A204.1 (cell line): ENCODE measurements at regions not wholly inside any gene's neighbourhood (a gene's known extent, or its start where the extent isn't known, plus 50 kb on each side); places are given as distances from the start of the nearest gene placed in this dataset.

Source experiments
- FAIRE-seq: peaks from 2 replicates; lab custom pipeline; 2012; peaks lifted over from hg19 to GRCh38; lab: Jason Lieb, UNC

GRCh38 chr19:32122258-32122657, 223.2 kb upstream of the ZNF507 start:
- no peak for FAIRE-seq

DNA sequence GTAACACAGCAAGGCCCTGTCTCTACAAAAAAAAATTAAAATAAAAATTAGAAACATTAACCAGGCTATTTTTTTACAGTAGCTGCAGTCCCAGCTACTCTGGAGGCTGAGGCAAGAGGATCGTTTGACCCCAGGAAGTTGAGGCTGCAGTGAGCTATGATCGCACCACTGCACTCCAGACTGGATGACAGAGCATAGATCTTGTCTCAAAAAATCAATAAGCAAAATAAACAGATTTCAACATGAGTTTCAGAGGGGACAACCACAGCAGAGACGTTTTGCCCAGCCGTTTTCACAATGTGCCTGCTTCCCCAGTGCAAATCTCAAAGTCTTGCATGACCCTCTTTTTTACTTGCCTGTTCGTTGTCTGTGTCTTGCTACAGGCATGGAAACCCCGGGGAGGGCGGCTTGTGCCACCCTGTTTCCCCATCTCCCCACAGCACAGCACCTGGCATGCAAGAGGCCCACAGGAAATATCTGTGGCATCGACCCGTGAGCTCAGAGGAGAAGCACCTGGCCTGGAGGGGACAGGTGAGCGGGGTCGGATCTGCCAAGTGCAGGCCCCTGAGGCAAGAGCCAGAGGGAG, 222.0 kb upstream of the ZNF507 start:
- FAIRE-seq = no peak

DNA sequence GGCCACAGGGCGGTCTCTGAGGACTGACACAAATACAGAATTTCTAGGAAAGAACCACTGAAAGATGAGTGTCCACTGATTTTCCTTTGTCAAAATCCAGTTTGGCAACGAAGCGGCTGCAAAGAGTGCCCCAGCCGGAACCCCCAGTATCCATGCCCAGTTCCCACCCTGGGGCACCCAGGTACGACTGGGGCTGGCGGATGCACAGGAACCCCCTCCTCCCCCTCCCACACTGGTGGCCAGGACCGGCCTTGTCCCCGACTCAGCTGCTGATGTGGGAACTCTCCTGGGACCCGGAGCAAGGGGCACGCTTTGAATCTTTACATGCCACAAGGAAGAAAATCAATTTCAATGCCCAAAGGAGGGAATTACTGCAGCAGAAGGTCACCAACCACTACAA, 220.8 kb upstream of the ZNF507 start:
- FAIRE-seq = no peak

GRCh38 chr19:32129141-32129540, 216.3 kb upstream of the ZNF507 start:
- no peak for FAIRE-seq

DNA sequence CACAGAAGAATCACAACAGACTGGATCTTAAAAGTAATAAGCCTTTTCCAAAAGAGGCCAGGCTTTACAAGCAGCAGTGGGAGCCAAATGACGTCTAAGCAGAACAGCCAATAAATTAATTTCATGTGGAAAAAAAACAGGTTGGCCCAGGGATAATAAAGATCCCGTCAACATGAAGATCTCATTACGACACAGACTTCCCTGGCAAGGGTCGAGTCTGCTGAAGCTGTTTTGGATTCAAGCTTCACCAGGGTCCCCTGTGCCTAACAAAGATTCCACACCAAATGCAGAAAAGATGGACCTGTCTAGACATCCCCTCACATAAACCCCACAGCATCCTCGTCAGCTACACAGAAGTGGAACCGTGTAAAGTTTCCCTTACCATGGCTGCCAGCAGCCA, 215.1 kb upstream of the ZNF507 start:
- FAIRE-seq = no peak

GRCh38 chr19:32131005-32131404, 214.4 kb upstream of the ZNF507 start:
- FAIRE-seq = no peak

DNA sequence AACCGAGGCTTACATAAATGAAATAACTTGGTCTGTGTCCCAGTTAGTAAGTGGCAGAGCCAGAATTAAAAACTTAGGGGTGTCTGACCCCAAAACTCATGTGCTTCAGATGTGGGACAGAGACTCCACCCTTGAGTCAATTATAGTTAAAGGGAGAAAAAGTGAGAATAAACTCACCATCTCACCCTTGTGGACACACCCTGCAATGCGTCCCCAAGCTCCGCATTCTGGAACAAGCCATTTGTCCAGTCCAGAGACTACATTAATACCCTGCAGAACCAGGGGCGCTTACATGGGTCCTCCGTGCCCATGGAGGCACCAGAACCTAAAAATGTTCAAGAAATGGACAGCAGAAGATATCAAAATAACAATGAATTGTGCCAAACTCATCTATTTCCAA, 207.0 kb upstream of the ZNF507 start:
- no peak for FAIRE-seq

GRCh38 chr19:32141840-32142511, 203.4 kb upstream of the ZNF507 start:
- no peak for FAIRE-seq

GRCh38 chr19:32146664-32147063, 198.7 kb upstream of the ZNF507 start:
- FAIRE-seq = no peak

DNA sequence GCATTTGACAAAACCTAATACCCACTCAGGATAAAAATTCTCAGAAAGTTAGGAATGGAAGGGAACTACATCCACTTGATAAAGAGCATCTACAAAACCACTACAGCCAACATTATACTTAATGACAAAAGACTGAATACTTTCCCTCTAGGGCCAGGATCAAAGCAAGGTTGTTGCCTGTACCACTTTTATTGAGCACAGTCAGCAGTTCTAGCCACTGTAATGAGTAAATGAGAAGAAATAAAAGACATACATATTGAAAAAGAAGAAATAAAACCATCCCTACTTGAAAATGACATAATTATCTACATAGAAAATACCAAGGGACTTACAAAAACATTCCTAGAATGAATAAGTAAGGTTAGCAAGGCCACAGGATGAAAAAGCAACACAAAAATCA, 194.8 kb upstream of the ZNF507 start:
- no peak for FAIRE-seq

- peak; percentile 11 for FAIRE-seq
These were observed 191.0 kb upstream of the ZNF507 start for GRCh38 chr19:32154418-32154817.

GRCh38 chr19:32164384-32164992, 180.9 kb upstream of the ZNF507 start:
- no peak for FAIRE-seq

GRCh38 chr19:32165141-32165540, 180.3 kb upstream of the ZNF507 start:
- no peak for FAIRE-seq

GRCh38 chr19:32165750-32166149, 179.7 kb upstream of the ZNF507 start:
- no peak for FAIRE-seq

- FAIRE-seq = no peak
These were observed 179.2 kb upstream of the ZNF507 start for GRCh38 chr19:32166238-32166637.

GRCh38 chr19:32168111-32168510, 177.3 kb upstream of the ZNF507 start:
- FAIRE-seq = no peak

DNA sequence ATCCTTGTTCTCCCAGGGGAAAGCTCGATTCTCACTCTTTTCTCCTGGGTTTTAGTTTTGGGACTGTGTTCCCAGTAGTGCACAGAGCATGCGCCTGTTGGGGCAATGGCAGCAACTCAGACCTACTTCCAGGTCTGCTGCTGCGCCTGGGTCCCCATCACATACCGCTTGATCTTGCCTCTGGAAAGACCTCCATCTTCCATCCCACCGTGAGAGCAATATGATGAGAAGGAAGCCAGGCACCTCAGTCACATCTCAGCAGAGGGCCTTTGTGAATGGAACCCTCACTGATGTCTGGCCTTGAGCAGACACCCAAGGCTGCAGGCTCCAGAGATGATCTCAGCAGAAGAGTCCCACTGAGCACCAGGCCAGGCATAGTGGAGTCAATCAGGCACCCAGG, 176.8 kb upstream of the ZNF507 start:
- FAIRE-seq = no peak

- FAIRE-seq = no peak
These were observed 173.7 kb upstream of the ZNF507 start for GRCh38 chr19:32171719-32172151.

GRCh38 chr19:32172566-32173160, 172.7 kb upstream of the ZNF507 start:
- FAIRE-seq = no peak

DNA sequence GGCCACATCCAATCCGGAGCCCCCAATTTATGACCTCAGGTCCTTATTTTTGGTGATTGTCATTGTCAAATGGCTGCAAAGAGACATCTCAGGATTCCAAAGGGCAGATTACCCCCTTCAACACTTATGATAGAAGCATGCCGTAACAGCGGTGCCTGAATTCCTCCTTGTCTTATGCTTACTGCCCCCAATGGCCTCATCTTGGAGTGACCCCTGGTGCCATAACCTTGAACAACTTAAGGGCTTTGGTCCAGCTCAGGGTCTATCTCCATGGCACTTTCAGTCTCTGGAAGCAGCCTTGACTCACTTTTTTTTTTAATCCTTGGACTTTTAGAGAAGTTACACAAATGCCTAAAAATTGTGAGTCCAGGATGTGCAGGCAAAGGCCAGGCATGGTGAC, 171.6 kb upstream of the ZNF507 start:
- no peak for FAIRE-seq

DNA sequence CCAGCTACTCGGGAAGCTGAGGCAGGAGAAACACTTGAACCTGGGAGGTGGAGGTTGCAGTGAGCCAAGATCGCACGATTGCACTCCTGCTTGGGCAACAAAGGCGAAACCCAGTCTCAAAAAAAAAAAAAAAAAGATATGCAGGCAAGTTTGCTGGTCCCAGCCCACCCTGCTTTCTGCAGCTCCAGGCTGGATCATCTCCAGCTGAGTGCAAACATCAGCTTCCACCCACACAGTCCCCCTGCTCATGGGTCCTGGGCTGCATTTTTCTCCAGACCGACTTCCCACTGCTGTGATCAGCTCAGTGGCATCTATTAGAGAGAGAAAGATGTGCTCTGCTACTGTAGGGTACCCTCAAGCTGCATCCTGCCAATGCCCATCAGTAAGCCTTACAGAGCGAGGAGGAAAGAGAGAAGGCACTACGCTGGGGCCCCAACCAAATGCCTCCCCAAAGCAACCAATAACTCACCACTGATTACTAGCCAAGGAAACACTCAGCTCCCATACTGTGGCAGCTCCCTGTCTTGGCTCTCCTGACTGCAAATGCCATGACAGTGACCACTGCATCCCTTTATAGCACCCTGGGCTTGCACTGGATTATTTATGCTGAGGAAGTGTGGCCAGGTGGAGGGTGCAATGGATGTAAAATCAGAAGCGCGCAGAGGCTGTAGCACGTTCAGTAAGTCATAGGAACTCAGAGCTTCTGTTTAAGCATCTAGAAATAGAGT, 170.9 kb upstream of the ZNF507 start:
- no peak for FAIRE-seq

DNA sequence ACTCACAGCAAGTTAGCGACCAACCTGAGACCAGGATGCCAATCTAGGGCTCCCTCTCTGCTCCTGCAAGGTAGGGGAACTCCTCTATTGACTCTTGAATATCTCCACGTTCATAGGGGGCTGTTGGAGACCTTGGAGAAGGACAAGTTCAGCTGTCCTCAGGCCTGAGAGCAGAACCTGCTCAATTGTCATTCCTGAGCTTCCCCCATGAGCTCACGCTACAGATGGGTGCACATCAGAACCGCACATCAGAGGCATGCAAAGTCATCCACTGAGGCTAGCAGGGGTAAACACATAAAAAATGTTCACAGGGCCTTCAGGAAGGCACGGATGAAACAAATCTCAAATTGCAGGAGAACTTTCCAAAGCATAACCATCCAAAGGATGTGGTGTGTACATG, 168.8 kb upstream of the ZNF507 start:
- FAIRE-seq = no peak

GRCh38 chr19:32177686-32178085, 167.7 kb upstream of the ZNF507 start:
- FAIRE-seq = no peak
